Fibroblast of the aortic adventitia (primary cell): ENCODE measurements at regions not wholly inside any gene's neighbourhood (a gene's known extent, or its start where the extent isn't known, plus 50 kb on each side); places are given as distances from the start of the nearest gene placed in this dataset.

ENCODE experiments used
- DNase-seq: peaks from one replicate; pipeline ENCODE4 v3.0.0-alpha.2; 2010; ENCODE audit warnings: low read depth
- H3K4me3 ChIP-seq: 2 replicates; pipeline ENCODE4 v1.5.1; 2011; ENCODE audit warnings: low read depth, mild to moderate bottlenecking, control low read depth, low read length, moderate library complexity
- CTCF ChIP-seq: IDR thresholded peaks from 2 replicates; pipeline ENCODE4 v1.5.1; 2011; ENCODE audit warnings: mild to moderate bottlenecking, low read length, control low read depth, inconsistent platforms; ENCODE audit not compliant: insufficient read depth

- TF ChIP-seq CTCF = no peak
- H3K4me3 ChIP-seq = no peak overlapping the region
- no peak for DNase-seq
Measured at GRCh38 chr4:35525192-35525978, 718.9 kb downstream of the ARAP2 start.

- TF ChIP-seq CTCF = no peak
- no peak for DNase-seq
- no peak overlapping the region for H3K4me3 ChIP-seq
Measured at GRCh38 chr4:35526456-35526855, 717.9 kb downstream of the ARAP2 start.

GRCh38 chr4:35534962-35535361 is 709.4 kb downstream of the ARAP2 start:
- DNase-seq = no peak
- no peak overlapping the region for H3K4me3 ChIP-seq
- no peak for TF ChIP-seq CTCF

GRCh38 chr4:35538807-35539206 is 705.5 kb downstream of the ARAP2 start:
- H3K4me3 ChIP-seq = no peak overlapping the region
- TF ChIP-seq CTCF = no peak
- no peak for DNase-seq

GRCh38 chr4:35539404-35540055 is 704.8 kb downstream of the ARAP2 start:
- TF ChIP-seq CTCF = no peak
- H3K4me3 ChIP-seq = no peak overlapping the region
- DNase-seq = no peak

GRCh38 chr4:35541146-35541887 is 703.0 kb downstream of the ARAP2 start:
- no peak overlapping the region for H3K4me3 ChIP-seq
- DNase-seq = no peak
- TF ChIP-seq CTCF = no peak
